ENCODE measurements at regions not wholly inside any gene's neighbourhood (a gene's known extent, or its start where the extent isn't known, plus 50 kb on each side); places are given as distances from the start of the nearest gene placed in this dataset.
"Not testable (repeated sequence)": the region's sequence is repeated elsewhere in the genome, so short reads cannot be mapped to it uniquely, and the experiment has no call there.

DNA sequence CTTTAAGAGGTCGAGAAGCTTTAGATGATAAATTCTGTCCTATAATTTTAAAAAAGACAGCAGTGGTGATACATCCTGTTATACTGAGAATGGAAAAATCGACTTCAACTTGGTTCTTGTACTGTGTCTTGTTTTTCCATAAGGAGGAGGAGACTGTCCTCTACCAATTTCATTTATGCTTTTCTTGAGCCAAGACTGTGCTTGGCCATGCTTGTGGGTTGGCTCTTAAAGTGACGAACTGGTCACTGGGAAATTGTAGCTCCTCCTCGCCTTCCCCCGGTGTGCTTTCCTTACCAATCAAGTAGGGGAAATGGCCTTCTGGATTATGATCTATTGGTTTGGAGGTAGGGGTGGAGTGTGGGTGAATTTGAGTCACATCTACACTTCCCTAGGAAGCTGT is 67.1 kb upstream of the HSPB3 start:
- no peaks in the 10 kb centered on the region for H3K27me3 ChIP-seq (ENCODE audit: control insufficient read depth, insufficient read depth, low read length)
- no peak overlapping the region for H3K27ac ChIP-seq (ENCODE audit: low read length)
- no peaks in the 10 kb centered on the region for H3K9me3 ChIP-seq (ENCODE audit: control insufficient read depth, low read depth, low read length)
- 57% methylated on average over 1 of the region's 5 CpGs for WGBS (ENCODE audit: insufficient coverage, low lambda C conversion rate)
- DNase-seq, result no peak
- H3K36me3 ChIP-seq (ENCODE audit: control insufficient read depth, insufficient read depth, low read length), result no peaks in the 10 kb centered on the region
- H3K4me3 ChIP-seq (ENCODE audit: low read length), result no peak overlapping the region
- peaks cover 28% of the 10 kb centered on the region for H3K4me1 ChIP-seq (ENCODE audit: control insufficient read depth, insufficient read depth, low read length)

DNA sequence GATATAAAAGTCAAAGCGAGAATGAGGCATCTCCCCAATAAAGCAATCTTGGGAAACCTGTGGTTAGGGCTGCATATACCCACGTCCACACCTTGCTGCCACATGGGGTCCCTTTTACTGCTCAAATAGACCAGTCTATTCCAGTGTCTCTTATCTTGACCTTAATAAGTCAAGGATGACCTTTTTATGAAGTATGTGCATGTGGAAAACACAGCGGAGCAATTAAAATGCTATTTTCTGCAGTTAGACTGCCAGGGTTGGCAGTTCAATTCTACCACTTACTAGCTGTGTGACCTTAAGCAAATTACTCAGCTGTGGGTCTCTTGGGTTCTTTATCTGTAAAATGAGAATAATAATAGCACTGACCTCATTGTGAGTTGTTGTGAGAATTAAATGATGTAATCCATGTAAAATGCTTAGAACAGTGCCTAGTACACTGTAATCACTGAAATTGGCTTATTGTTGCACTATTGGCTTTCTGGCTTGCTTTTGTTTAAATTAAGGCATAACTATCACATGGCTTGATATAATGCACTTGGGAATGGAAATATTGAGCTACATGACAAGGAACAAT is 67.8 kb upstream of the HSPB3 start:
- Histone ChIP-seq H3K27me3 (ENCODE audit: control insufficient read depth, insufficient read depth, low read length) (no peaks in the 10 kb centered on the region), H3K4me3 (ENCODE audit: low read length) (no peak overlapping the region), H3K27ac (ENCODE audit: low read length) (no peak overlapping the region), H3K4me1 (ENCODE audit: control insufficient read depth, insufficient read depth, low read length) (peaks cover 34% of the 10 kb centered on the region), H3K36me3 (ENCODE audit: control insufficient read depth, insufficient read depth, low read length) (no peaks in the 10 kb centered on the region), H3K9me3 (ENCODE audit: control insufficient read depth, low read depth, low read length) (no peaks in the 10 kb centered on the region)
- peak in 1 of 2 donors; percentile 9 for DNase-seq
- WGBS (ENCODE audit: insufficient coverage, low lambda C conversion rate), result 80% methylated on average over 1 of the region's 3 CpGs

DNA sequence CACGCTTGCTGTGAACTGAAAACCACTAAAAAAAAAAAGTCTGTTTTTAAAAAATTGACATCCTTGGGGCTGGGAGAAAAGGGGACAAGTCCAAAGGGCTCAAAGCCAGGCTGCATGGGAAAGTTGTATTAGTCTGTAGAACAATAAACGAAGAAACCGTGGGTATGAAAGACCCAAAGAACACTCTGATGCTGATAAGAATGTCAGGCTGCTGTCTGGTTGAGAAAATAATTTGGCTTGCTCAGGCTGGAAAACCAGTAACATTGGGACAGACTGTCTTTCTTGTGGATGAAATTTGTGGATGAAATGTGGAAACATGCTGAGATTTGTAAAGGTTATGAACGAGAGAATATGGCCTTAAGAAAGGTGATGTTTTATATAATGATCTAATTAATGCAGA is 68.5 kb upstream of the HSPB3 start:
- Histone ChIP-seq H3K9me3 (ENCODE audit: control insufficient read depth, low read depth, low read length) (no peaks in the 10 kb centered on the region), H3K4me1 (ENCODE audit: control insufficient read depth, insufficient read depth, low read length) (peaks cover 37% of the 10 kb centered on the region), H3K27me3 (ENCODE audit: control insufficient read depth, insufficient read depth, low read length) (no peaks in the 10 kb centered on the region), H3K27ac (ENCODE audit: low read length) (no peak overlapping the region), H3K36me3 (ENCODE audit: control insufficient read depth, insufficient read depth, low read length) (no peaks in the 10 kb centered on the region), H3K4me3 (ENCODE audit: low read length) (no peak overlapping the region)
- DNase-seq, result peak in 1 of 2 donors; percentile 6
- 60% methylated on average over 1 of the region's 4 CpGs for WGBS (ENCODE audit: insufficient coverage, low lambda C conversion rate)

DNA sequence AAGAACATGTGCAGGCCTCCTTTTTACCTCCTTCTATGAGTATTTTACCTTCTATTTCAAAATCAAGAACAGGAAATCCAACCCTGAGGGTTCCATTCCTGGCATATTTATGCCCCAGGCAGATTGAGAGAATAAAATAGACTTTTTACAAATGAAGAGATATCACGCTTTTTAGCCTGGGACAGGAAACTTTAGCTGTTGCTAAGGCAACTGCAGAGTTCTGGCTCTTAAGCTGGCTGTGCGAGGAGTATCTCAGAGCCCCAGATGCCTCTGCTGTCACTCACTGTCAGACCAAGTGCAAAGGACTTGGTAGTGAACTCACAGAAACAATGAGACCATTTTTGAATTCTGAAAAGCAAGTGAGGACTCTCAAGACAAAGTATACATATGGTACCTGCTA is 69.5 kb upstream of the HSPB3 start:
- no peak overlapping the region for H3K4me3 ChIP-seq (ENCODE audit: low read length)
- no peaks in the 10 kb centered on the region for H3K36me3 ChIP-seq (ENCODE audit: control insufficient read depth, insufficient read depth, low read length)
- DNase-seq, result no peak
- H3K27ac ChIP-seq (ENCODE audit: low read length), result peak overlapping the region; percentile 82
- peaks cover 1% of the 10 kb centered on the region for H3K9me3 ChIP-seq (ENCODE audit: control insufficient read depth, low read depth, low read length)
- no peaks in the 10 kb centered on the region for H3K27me3 ChIP-seq (ENCODE audit: control insufficient read depth, insufficient read depth, low read length)
- WGBS (ENCODE audit: insufficient coverage, low lambda C conversion rate), result no CpG with 5 or more reads among the region's 2 CpGs
- H3K4me1 ChIP-seq (ENCODE audit: control insufficient read depth, insufficient read depth, low read length), result peaks cover 37% of the 10 kb centered on the region

DNA sequence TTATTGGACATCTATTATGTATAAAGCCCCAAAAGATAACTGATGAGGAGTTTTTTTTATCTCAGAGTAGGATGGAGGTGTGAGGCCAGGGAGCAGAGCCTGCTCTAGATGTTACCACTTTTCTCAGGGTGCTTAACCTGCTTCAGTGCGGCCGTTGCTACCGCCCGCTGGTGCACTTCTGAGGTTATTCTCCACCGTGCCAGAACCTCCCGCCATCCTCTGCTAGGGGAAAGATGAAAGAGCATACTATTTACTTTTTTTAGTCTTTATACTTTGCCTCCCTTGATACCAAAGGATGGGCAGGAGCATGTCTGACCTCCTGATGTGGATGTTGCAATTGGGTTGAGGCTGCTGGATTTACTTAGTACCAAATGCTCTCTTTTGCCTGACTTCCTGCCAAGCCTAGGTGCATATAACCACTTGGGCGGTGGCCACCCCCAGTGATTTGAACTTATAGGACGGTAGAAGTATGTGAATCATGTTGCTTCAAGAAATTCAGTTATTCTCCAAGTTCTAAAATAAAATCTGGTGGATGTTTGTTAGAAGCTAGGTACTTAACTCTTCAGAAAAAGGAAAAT is 71.1 kb upstream of the HSPB3 start:
- Histone ChIP-seq H3K4me3 (ENCODE audit: low read length) (no peak overlapping the region), H3K36me3 (ENCODE audit: control insufficient read depth, insufficient read depth, low read length) (no peaks in the 10 kb centered on the region), H3K9me3 (ENCODE audit: control insufficient read depth, low read depth, low read length) (peaks cover 7% of the 10 kb centered on the region), H3K27ac (ENCODE audit: low read length) (peak overlapping the region; percentile 82), H3K27me3 (ENCODE audit: control insufficient read depth, insufficient read depth, low read length) (no peaks in the 10 kb centered on the region), H3K4me1 (ENCODE audit: control insufficient read depth, insufficient read depth, low read length) (peaks cover 37% of the 10 kb centered on the region)
- DNase-seq, result no peak
- no CpG with 5 or more reads among the region's 8 CpGs for WGBS (ENCODE audit: insufficient coverage, low lambda C conversion rate)

DNA sequence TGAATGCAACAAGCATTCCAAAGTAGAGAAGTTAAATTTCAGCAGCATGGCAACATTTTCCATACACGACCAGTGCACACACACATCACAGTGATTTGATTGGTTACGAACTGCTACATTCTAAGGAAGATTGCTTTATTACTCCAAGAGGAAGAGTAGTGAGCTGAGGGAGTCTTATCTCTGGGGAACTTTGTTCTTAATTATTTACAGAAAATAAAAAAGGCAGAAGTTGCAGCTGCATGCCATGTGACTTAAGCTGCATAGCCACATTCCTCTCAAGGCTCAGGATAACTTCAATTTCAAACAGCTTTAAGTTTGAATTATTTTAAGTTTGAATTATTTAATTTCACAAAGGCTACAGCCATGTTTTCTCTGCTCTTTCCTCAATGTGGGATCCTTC is 71.6 kb upstream of the HSPB3 start:
- peaks cover 37% of the 10 kb centered on the region for H3K4me1 ChIP-seq (ENCODE audit: control insufficient read depth, insufficient read depth, low read length)
- H3K9me3 ChIP-seq (ENCODE audit: control insufficient read depth, low read depth, low read length), result peaks cover 7% of the 10 kb centered on the region
- H3K27ac ChIP-seq (ENCODE audit: low read length), result peak overlapping the region; percentile 82
- peak; percentile 72 to 89 for DNase-seq
- WGBS (ENCODE audit: insufficient coverage, low lambda C conversion rate), result no CpG with 5 or more reads among the region's 2 CpGs
- no peak overlapping the region for H3K4me3 ChIP-seq (ENCODE audit: low read length)
- H3K27me3 ChIP-seq (ENCODE audit: control insufficient read depth, insufficient read depth, low read length), result no peaks in the 10 kb centered on the region
- H3K36me3 ChIP-seq (ENCODE audit: control insufficient read depth, insufficient read depth, low read length), result no peaks in the 10 kb centered on the region

DNA sequence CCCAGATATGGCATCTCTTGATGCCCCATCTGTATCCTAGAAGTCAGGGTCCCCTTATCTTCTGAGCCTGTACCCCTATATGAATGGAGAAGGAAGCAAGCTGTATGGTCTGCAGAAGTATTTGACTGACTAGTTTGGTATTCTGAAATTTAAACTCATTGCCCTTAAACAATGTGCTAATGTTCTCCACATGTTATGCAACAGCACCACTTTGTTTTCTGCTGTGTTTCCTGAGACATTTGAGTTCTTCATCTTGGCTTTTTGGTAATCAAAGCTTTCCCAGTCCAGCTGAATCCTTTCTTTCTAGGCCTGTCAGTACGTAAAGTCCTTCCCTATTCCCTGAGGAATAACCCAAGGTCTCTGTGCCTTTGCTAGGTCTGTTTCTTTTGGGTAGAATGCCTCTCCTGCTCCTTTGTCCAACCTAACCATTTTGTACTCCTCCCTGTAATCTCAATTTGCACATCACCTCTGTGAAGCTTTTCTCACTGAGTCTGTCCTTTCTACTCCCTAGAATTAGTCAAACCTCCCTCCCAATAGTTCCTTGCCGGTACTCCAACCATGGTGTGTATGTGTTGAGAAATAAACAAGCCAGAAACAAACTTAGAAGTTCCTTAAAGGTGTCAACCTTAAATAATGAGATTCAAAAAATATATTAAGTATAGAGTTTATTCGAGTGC is 72.1 kb upstream of the HSPB3 start:
- H3K9me3 ChIP-seq (ENCODE audit: control insufficient read depth, low read depth, low read length), result peaks cover 9% of the 10 kb centered on the region
- H3K27ac ChIP-seq (ENCODE audit: low read length), result peak overlapping the region; percentile 73
- H3K4me3 ChIP-seq (ENCODE audit: low read length), result no peak overlapping the region
- H3K36me3 ChIP-seq (ENCODE audit: control insufficient read depth, insufficient read depth, low read length), result no peaks in the 10 kb centered on the region
- 17% methylated on average over 1 of the region's 3 CpGs for WGBS (ENCODE audit: insufficient coverage, low lambda C conversion rate)
- no peaks in the 10 kb centered on the region for H3K27me3 ChIP-seq (ENCODE audit: control insufficient read depth, insufficient read depth, low read length)
- no peak for DNase-seq
- H3K4me1 ChIP-seq (ENCODE audit: control insufficient read depth, insufficient read depth, low read length), result peaks cover 37% of the 10 kb centered on the region

DNA sequence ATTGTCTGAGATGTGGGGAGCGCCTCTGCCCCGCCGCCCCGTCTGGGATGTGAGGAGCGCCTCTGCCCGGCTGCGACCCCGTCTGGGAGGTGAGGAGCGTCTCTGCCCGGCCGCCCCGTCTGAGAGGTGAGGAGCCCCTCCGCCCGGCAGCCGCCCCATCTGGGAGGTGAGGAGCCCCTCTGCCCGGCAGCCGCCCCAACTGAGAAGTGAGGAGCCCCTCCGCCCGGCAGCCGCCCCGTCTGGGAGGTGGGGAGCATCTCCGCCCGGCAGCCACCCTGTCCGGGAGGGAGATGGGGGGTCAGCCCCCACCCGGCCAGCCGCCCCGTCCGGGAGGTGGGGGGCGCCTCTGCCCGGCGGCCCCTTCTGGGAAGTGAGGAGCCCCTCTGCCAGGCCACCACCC is 70.9 kb upstream of the ARL15 start:
- WGBS (ENCODE audit: insufficient coverage, low lambda C conversion rate), result no CpG with 5 or more reads among the region's 31 CpGs
- not testable (repeated sequence) for H3K27ac ChIP-seq (ENCODE audit: low read length); H3K4me3 ChIP-seq (ENCODE audit: low read length); H3K9me3 ChIP-seq (ENCODE audit: control insufficient read depth, low read depth, low read length); H3K27me3 ChIP-seq (ENCODE audit: control insufficient read depth, insufficient read depth, low read length); DNase-seq; H3K36me3 ChIP-seq (ENCODE audit: control insufficient read depth, insufficient read depth, low read length)
- H3K4me1 ChIP-seq (ENCODE audit: control insufficient read depth, insufficient read depth, low read length), result peaks cover 30% of the 10 kb centered on the region

DNA sequence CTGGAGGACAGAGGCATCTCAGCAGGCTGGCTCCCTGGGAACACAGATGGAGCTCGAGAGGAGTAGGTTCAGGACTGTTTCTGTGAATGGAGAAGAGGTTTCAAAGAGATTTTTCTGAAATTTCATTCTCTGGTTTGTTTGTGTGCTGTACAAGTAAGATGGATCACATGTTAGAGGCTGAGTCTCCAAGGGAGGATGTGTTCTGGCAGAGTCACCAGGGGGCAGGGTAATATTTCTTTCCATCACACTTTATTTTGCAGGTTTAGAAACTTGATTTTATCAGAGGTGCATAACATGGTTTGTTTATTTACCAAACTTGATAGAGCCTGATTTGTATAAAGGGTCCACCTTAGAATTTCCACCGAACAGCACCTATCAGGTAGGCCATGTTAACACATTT is 69.2 kb upstream of the ARL15 start:
- no peak overlapping the region for H3K4me3 ChIP-seq (ENCODE audit: low read length)
- H3K36me3 ChIP-seq (ENCODE audit: control insufficient read depth, insufficient read depth, low read length), result no peaks in the 10 kb centered on the region
- H3K4me1 ChIP-seq (ENCODE audit: control insufficient read depth, insufficient read depth, low read length), result peaks cover 16% of the 10 kb centered on the region
- DNase-seq, result no peak
- H3K9me3 ChIP-seq (ENCODE audit: control insufficient read depth, low read depth, low read length), result peaks cover 9% of the 10 kb centered on the region
- no CpG with 5 or more reads among the region's 2 CpGs for WGBS (ENCODE audit: insufficient coverage, low lambda C conversion rate)
- H3K27ac ChIP-seq (ENCODE audit: low read length), result no peak overlapping the region
- no peaks in the 10 kb centered on the region for H3K27me3 ChIP-seq (ENCODE audit: control insufficient read depth, insufficient read depth, low read length)

DNA sequence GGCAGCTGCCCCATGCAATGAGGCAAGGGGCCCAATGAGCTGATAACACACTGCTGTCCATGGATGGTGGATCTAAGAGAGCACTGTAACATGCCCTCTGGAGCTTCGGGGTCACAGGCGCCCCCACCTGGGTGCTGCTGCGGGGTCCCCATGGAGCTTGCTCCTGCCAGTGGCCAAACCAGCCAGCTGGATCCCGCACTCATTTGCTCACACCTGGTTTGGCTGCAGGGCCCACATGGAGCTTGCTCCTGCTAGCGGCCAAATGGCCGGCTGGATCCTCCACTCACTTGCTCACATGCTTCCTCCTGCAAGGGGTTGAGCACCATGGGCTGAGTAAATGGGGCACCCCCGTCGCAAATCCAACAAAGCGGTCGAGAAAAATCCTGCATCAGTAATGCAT is 68.3 kb upstream of the ARL15 start:
- Histone ChIP-seq H3K4me3 (ENCODE audit: low read length) (no peak overlapping the region), H3K9me3 (ENCODE audit: control insufficient read depth, low read depth, low read length) (peaks cover 9% of the 10 kb centered on the region), H3K36me3 (ENCODE audit: control insufficient read depth, insufficient read depth, low read length) (no peaks in the 10 kb centered on the region), H3K27ac (ENCODE audit: low read length) (no peak overlapping the region), H3K4me1 (ENCODE audit: control insufficient read depth, insufficient read depth, low read length) (peaks cover 11% of the 10 kb centered on the region), H3K27me3 (ENCODE audit: control insufficient read depth, insufficient read depth, low read length) (no peaks in the 10 kb centered on the region)
- WGBS (ENCODE audit: insufficient coverage, low lambda C conversion rate), result no CpG with 5 or more reads among the region's 10 CpGs
- no peak for DNase-seq

DNA sequence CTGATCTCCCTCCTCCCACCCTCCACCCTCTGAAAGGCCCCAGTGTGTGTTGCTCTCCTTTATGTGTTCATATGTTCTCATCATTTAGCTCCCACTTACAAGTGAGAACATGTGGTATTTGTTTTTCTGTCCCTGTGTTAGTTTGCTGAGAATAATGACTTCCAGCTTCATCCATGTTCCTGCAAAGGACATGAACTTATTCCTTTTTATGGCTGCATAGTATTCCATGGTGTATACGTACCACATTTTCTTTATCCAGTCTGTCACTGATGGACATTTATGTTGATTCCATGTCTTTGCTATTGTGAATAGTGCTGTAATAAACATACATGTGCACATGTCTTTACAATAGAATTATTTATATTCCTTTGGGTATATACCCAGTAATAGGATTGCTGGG is 67.0 kb upstream of the ARL15 start:
- not testable (repeated sequence) for H3K9me3 ChIP-seq (ENCODE audit: control insufficient read depth, low read depth, low read length); H3K4me3 ChIP-seq (ENCODE audit: low read length); H3K27ac ChIP-seq (ENCODE audit: low read length); H3K36me3 ChIP-seq (ENCODE audit: control insufficient read depth, insufficient read depth, low read length); DNase-seq; H3K27me3 ChIP-seq (ENCODE audit: control insufficient read depth, insufficient read depth, low read length); H3K4me1 ChIP-seq (ENCODE audit: control insufficient read depth, insufficient read depth, low read length)
- no CpG with 5 or more reads among the region's 1 CpG for WGBS (ENCODE audit: insufficient coverage, low lambda C conversion rate)

Measured in large intestine (tissue), 3 donors.